Activated B cell treated with CpG ODN at 0.5 μM for 24 hours (primary cell): ENCODE measurements at regions not wholly inside any gene's neighbourhood (a gene's known extent, or its start where the extent isn't known, plus 50 kb on each side); places are given as distances from the start of the nearest gene placed in this dataset.

ENCODE experiments used
- ATAC-seq: fragments of 200-7000 bp; cut with Tn5 transposase; one replicate; pipeline ENCODE4 v1.10.0; 2021; ENCODE audit warnings: low read depth, mild to moderate bottlenecking, moderate library complexity
- CTCF ChIA-PET: fragments of 350-600 bp; sonication (Branson Sonifier 250); formaldehyde crosslinking; loops from one replicate; lab custom pipeline; 2021; ENCODE audit warnings: antibody characterized with exemption; lab: Charles Lee
- POLR2A ChIA-PET: fragments of 350-600 bp; sonication (Branson Sonifier 250); formaldehyde crosslinking; loops from one replicate; lab custom pipeline; 2021; ENCODE audit warnings: antibody characterized with exemption; lab: Charles Lee
- DNase-seq: peaks from one replicate; pipeline ENCODE4 v3.0.0; 2022
- H3K27ac Mint-ChIP-seq: one replicate; pipeline ENCODE4 v1.8.0; 2020; ENCODE audit warnings: mixed read lengths
- H3K27me3 Mint-ChIP-seq: one replicate; pipeline ENCODE4 v1.8.0; 2021; ENCODE audit warnings: mixed read lengths
- H3K36me3 Mint-ChIP-seq: one replicate; pipeline ENCODE4 v1.8.0; 2021; ENCODE audit warnings: low read depth, mixed read lengths
- H3K4me1 Mint-ChIP-seq: one replicate; pipeline ENCODE4 v1.8.0; 2021; ENCODE audit warnings: mixed read lengths
- H3K4me3 Mint-ChIP-seq: one replicate; pipeline ENCODE4 v1.8.0; 2020; ENCODE audit warnings: mild to moderate bottlenecking, mixed read lengths
- H3K9me3 Mint-ChIP-seq: one replicate; pipeline ENCODE4 v1.8.0; 2020; ENCODE audit warnings: mixed read lengths
- intact Hi-C: fragments of 100-400 bp; cut with micrococcal nuclease; formaldehyde crosslinking; loops from one replicate; pipeline ENCODE4 v1.15.1; 2024
- TF ChIP-seq, protein P1 (sequence below): fragments of 200-600 bp; IDR thresholded peaks from one replicate; pipeline ENCODE4 v1.8.0; 2022; ENCODE audit warnings: antibody characterized with exemption, mild to moderate bottlenecking

DNA sequence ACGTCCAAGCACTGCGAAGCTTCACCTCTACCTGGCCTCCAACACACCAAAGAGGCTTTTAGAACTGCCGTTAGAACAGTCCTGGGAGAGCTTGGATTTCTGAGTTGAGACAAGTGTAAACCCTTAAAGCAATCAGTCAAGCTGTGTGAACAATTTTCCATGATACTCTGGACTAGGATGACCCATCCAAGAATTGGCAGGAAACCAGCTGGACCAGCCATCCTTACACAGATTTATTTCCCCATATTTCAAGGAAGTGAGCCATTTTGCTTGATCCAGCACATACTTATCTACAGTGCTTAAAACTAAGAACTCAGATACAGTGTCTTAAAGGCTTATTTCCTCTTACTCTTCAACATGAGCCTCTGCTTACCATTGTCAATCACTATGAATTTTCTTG is 340.7 kb upstream of the HS3ST1 start:
- H3K9me3 Mint-ChIP-seq, result no peaks in the 10 kb centered on the region
- H3K36me3 Mint-ChIP-seq, result no peaks in the 10 kb centered on the region
- no peaks in the 10 kb centered on the region for H3K27me3 Mint-ChIP-seq
- no peak for ATAC-seq
- H3K27ac Mint-ChIP-seq, result no peak overlapping the region
- H3K4me1 Mint-ChIP-seq, result no peaks in the 10 kb centered on the region
- H3K4me3 Mint-ChIP-seq, result no peak overlapping the region
- POLR2A ChIA-PET, result no interaction called here
- TF ChIP-seq, protein P1, sequence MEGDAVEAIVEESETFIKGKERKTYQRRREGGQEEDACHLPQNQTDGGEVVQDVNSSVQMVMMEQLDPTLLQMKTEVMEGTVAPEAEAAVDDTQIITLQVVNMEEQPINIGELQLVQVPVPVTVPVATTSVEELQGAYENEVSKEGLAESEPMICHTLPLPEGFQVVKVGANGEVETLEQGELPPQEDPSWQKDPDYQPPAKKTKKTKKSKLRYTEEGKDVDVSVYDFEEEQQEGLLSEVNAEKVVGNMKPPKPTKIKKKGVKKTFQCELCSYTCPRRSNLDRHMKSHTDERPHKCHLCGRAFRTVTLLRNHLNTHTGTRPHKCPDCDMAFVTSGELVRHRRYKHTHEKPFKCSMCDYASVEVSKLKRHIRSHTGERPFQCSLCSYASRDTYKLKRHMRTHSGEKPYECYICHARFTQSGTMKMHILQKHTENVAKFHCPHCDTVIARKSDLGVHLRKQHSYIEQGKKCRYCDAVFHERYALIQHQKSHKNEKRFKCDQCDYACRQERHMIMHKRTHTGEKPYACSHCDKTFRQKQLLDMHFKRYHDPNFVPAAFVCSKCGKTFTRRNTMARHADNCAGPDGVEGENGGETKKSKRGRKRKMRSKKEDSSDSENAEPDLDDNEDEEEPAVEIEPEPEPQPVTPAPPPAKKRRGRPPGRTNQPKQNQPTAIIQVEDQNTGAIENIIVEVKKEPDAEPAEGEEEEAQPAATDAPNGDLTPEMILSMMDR, result no peak
- CTCF ChIA-PET, result no interaction called here
- intact Hi-C loops, result no loop called here
- no peak for DNase-seq

DNA sequence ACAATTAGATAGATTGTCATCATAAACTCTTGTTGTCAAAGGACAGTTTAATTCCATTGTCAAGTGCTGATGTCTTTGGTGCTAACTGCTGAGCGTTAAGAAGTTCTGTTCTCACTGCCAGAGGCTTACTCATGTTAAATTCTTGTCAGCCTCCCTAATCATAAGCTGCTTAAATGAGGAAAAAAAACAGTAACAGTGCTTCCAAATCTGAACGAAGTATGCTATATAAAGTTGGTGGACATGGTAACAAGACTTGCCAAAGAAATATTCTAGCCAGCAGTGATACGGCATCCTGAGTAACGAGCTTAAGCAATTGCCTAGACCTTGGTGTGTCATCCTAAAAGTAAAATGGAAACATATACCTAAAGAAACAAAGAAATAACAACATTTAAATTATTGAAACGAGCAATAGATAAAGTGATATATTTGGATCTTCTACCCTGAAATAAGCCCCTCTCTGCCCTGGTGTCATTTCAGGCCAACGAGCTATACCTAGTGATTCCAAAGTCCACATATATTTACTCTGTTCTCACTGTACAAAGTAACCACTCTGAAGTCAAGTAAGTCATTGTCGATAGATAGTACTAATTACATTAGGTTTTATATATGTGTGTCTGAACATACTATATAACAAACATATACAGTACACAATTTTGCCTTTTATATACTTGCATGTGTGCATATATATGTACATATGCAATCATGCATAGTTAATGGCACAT is 339.7 kb upstream of the HS3ST1 start:
- no peaks in the 10 kb centered on the region for H3K27me3 Mint-ChIP-seq
- no peak overlapping the region for H3K27ac Mint-ChIP-seq
- no peaks in the 10 kb centered on the region for H3K4me1 Mint-ChIP-seq
- POLR2A ChIA-PET, result no interaction called here
- CTCF ChIA-PET, result interaction anchor here (0.5 kb wide), 1 partner anchor 1192 kb away, joined by 3 read pairs; no protein-coding TSS in a partner anchor
- H3K9me3 Mint-ChIP-seq, result no peaks in the 10 kb centered on the region
- TF ChIP-seq, protein P1, result no peak
- H3K4me3 Mint-ChIP-seq, result no peak overlapping the region
- ATAC-seq (no peak), DNase-seq (no peak)
- intact Hi-C loops, result no loop called here
- no peaks in the 10 kb centered on the region for H3K36me3 Mint-ChIP-seq

DNA sequence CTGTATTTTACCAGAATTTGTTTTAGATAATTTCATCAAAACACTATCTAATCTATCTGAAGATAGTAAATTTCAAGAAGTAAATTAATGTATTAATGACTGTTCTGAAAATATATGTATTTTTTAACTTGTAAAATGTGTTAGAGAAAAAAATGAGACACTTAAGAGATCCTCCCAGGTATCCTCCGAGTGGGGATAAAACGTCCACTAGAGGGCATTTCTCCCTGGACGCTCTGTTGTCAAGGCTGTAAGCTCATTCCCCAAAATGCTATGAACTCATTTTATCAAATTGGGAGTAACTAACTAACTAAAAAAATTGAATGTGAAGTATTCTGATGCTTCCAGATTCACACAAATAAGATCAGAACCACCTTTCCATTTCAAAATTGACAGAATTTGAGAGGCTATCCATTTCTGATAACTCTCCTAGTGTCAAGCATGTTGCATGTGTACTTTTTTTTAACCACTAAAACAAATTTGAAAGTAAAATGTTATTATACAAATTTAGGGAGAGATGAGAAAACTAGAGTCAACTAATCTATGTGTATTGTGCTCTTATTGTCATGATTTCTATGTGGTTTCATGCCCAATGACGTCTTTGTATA is 337.3 kb upstream of the HS3ST1 start:
- intact Hi-C loops, result loop anchor here (1.0 to 2.0 kb wide), 2 partner anchors 867 to 1184 kb away; no protein-coding TSS in a partner anchor
- no peaks in the 10 kb centered on the region for H3K4me1 Mint-ChIP-seq
- DNase-seq (no peak), ATAC-seq (no peak)
- H3K27ac Mint-ChIP-seq, result no peak overlapping the region
- TF ChIP-seq, protein P1, result peak; percentile 56
- H3K4me3 Mint-ChIP-seq, result no peak overlapping the region
- H3K9me3 Mint-ChIP-seq, result no peaks in the 10 kb centered on the region
- ChIA-PET POLR2A (no interaction called here), CTCF (interaction anchor here (1.0 to 1.8 kb wide), 5 partner anchors 13 to 1782 kb away, joined by 3 to 7 read pairs (median 4); no protein-coding TSS in a partner anchor)
- no peaks in the 10 kb centered on the region for H3K36me3 Mint-ChIP-seq
- peaks cover 3% of the 10 kb centered on the region for H3K27me3 Mint-ChIP-seq

DNA sequence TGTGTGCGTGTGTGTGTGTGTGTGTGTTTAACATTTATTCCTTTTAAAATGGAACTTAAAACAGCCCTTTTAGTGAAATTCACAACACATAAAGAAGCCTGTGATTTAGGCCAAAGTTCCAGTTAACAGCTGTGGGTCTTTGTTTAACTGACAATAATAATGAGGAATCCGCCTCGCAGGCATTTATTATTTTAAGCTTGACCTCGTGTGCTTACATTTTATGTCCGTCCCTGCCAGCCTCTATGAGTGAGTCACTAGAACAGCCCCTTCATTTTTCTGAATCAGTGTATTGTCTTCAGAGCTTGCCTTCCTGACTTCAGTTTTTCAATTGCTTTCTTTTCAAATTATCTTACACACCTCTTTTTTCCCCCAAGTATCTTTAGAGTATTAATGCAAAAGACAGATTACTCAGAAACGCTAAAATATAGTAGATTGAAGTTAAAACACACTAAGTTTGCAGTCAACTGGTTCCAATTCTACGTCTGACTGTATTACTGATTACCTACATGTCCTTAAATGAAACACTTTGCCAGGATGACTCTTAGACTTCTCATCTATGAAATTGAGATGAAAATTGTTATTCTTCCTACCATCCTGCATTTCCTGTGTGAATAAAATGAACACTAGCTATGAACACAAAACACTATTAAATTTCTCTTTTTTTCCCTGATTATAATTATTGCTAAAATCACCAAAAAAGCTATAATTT is 319.6 kb upstream of the HS3ST1 start:
- no peak for ATAC-seq
- H3K4me1 Mint-ChIP-seq, result no peaks in the 10 kb centered on the region
- no peak overlapping the region for H3K27ac Mint-ChIP-seq
- intact Hi-C loops, result no loop called here
- H3K36me3 Mint-ChIP-seq, result no peaks in the 10 kb centered on the region
- ChIA-PET POLR2A (no interaction called here), CTCF (no interaction called here)
- peaks cover 3% of the 10 kb centered on the region for H3K9me3 Mint-ChIP-seq
- TF ChIP-seq, protein P1, result no peak
- no peak overlapping the region for H3K4me3 Mint-ChIP-seq
- no peak for DNase-seq
- H3K27me3 Mint-ChIP-seq, result peaks cover 2% of the 10 kb centered on the region

DNA sequence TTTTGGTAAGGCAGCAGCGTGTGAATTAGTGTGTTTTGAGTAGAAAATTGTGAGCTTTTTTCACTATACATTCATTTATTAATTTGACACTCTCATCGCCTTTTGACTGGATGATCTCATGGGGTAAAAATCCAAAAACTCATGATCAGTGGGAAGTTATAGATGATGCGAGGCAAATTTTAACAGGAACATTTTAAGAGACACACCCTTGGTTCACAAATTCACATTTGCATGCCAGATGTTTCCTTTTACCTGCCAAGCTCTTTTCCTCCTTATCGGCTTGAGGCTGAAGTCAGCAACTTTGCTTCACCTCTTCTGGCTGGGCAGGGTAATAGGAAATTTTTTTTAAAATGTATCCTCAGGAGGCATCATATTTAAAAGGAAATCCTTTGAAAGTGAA is 318.0 kb upstream of the HS3ST1 start:
- ATAC-seq, result no peak
- Mint-ChIP-seq H3K27me3 (peaks cover 2% of the 10 kb centered on the region), H3K27ac (no peak overlapping the region)

More for the DNA sequence above, 318.0 kb upstream of the HS3ST1 start:
- Mint-ChIP-seq H3K4me3 (no peak overlapping the region), H3K36me3 (no peaks in the 10 kb centered on the region), H3K4me1 (no peaks in the 10 kb centered on the region), H3K9me3 (peaks cover under 1% of the 10 kb centered on the region)
- TF ChIP-seq, protein P1, result no peak
- ChIA-PET POLR2A (no interaction called here), CTCF (no interaction called here)
- no peak for DNase-seq
- intact Hi-C loops, result no loop called here
